ENCODE measurements at regions not wholly inside any gene's neighbourhood (a gene's known extent, or its start where the extent isn't known, plus 50 kb on each side); places are given as distances from the start of the nearest gene placed in this dataset.

DNA sequence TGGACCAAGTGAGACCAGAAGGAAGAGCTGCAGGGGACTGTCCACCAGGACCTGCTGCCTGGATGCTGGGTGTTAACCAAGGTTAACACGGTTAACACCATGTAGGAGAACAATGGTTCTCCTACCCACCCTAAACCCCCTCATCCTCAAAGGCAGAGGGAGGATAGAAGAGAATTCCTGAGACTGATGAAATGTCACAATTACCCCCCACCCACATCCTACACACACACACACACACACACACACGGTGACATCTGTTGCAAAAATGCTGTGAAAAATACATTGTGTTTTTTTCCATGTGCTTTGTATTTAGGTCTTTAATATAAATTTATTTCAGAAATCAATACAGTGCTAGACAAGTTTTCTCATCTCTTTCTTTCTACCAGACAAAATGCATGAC, 113.9 kb upstream of the HES1 start:
- Histone ChIP-seq H3K4me3 (ENCODE audit: low read length) (no peak overlapping the region), H3K4me1 (ENCODE audit: control insufficient read depth, low read length) (peaks cover 7% of the 10 kb centered on the region), H3K27me3 (ENCODE audit: control insufficient read depth, low read length) (no peaks in the 10 kb centered on the region), H3F3A (ENCODE audit: control insufficient read depth, insufficient read depth) (no peaks in the 10 kb centered on the region), H3K4me2 (ENCODE audit: low read length) (no peak overlapping the region), H3K27ac (ENCODE audit: low read depth, low read length) (no peak overlapping the region), H3K36me3 (ENCODE audit: control insufficient read depth, low read length) (no peaks in the 10 kb centered on the region), H4K20me1 (ENCODE audit: control insufficient read depth, insufficient read depth, low read depth, low read length) (no peaks in the 10 kb centered on the region), H3K9me3 (ENCODE audit: control insufficient read depth, insufficient read depth, low read length) (no peaks in the 10 kb centered on the region), H3K9me2 (replicated peaks; ENCODE audit: control insufficient read depth, low read length) (no peaks in the 10 kb centered on the region), H3K79me2 (ENCODE audit: control insufficient read depth, low read length) (no peaks in the 10 kb centered on the region)
- TF ChIP-seq, protein P1, sequence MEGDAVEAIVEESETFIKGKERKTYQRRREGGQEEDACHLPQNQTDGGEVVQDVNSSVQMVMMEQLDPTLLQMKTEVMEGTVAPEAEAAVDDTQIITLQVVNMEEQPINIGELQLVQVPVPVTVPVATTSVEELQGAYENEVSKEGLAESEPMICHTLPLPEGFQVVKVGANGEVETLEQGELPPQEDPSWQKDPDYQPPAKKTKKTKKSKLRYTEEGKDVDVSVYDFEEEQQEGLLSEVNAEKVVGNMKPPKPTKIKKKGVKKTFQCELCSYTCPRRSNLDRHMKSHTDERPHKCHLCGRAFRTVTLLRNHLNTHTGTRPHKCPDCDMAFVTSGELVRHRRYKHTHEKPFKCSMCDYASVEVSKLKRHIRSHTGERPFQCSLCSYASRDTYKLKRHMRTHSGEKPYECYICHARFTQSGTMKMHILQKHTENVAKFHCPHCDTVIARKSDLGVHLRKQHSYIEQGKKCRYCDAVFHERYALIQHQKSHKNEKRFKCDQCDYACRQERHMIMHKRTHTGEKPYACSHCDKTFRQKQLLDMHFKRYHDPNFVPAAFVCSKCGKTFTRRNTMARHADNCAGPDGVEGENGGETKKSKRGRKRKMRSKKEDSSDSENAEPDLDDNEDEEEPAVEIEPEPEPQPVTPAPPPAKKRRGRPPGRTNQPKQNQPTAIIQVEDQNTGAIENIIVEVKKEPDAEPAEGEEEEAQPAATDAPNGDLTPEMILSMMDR (IDR thresholded peaks at IDR 0.05; ENCODE audit: low read depth, low read length, poor library complexity, severe bottlenecking): no peak

- TF ChIP-seq, protein P1 (IDR thresholded peaks at IDR 0.05; ENCODE audit: low read depth, low read length, poor library complexity, severe bottlenecking): no peak
- H3K9me3 ChIP-seq (ENCODE audit: control insufficient read depth, insufficient read depth, low read length): no peaks in the 10 kb centered on the region
- H3K4me3 ChIP-seq (ENCODE audit: low read length): no peak overlapping the region
- H3K4me1 ChIP-seq (ENCODE audit: control insufficient read depth, low read length): peaks cover 7% of the 10 kb centered on the region
- H3K9me2 ChIP-seq (replicated peaks; ENCODE audit: control insufficient read depth, low read length): no peaks in the 10 kb centered on the region
- no peaks in the 10 kb centered on the region for H3K27me3 ChIP-seq (ENCODE audit: control insufficient read depth, low read length)
- H3K4me2 ChIP-seq (ENCODE audit: low read length): no peak overlapping the region
- no peaks in the 10 kb centered on the region for H3F3A ChIP-seq (ENCODE audit: control insufficient read depth, insufficient read depth)
- no peaks in the 10 kb centered on the region for H3K79me2 ChIP-seq (ENCODE audit: control insufficient read depth, low read length)
- no peaks in the 10 kb centered on the region for H4K20me1 ChIP-seq (ENCODE audit: control insufficient read depth, insufficient read depth, low read depth, low read length)
- H3K36me3 ChIP-seq (ENCODE audit: control insufficient read depth, low read length): no peaks in the 10 kb centered on the region
- no peak overlapping the region for H3K27ac ChIP-seq (ENCODE audit: low read depth, low read length)
Observed at GRCh38 chr3:194022816-194023215, 113.1 kb upstream of the HES1 start.

- peaks cover 16% of the 10 kb centered on the region for H3K4me1 ChIP-seq (ENCODE audit: control insufficient read depth, low read length)
- H3K27ac ChIP-seq (ENCODE audit: low read depth, low read length): no peak overlapping the region
- H3K9me2 ChIP-seq (replicated peaks; ENCODE audit: control insufficient read depth, low read length): no peaks in the 10 kb centered on the region
- no peak overlapping the region for H3K4me3 ChIP-seq (ENCODE audit: low read length)
- no peaks in the 10 kb centered on the region for H3K27me3 ChIP-seq (ENCODE audit: control insufficient read depth, low read length)
- H3K9me3 ChIP-seq (ENCODE audit: control insufficient read depth, insufficient read depth, low read length): no peaks in the 10 kb centered on the region
- no peaks in the 10 kb centered on the region for H3K36me3 ChIP-seq (ENCODE audit: control insufficient read depth, low read length)
- no peaks in the 10 kb centered on the region for H3F3A ChIP-seq (ENCODE audit: control insufficient read depth, insufficient read depth)
- TF ChIP-seq, protein P1 (IDR thresholded peaks at IDR 0.05; ENCODE audit: low read depth, low read length, poor library complexity, severe bottlenecking): no peak
- no peak for TF ChIP-seq EZH2phosphoT487 (IDR thresholded peaks at IDR 0.05; ENCODE audit: borderline replicate concordance, low read length)
- no peaks in the 10 kb centered on the region for H3K79me2 ChIP-seq (ENCODE audit: control insufficient read depth, low read length)
- no peaks in the 10 kb centered on the region for H4K20me1 ChIP-seq (ENCODE audit: control insufficient read depth, insufficient read depth, low read depth, low read length)
- no peak overlapping the region for H3K4me2 ChIP-seq (ENCODE audit: low read length)
Observed at GRCh38 chr3:194023501-194024280, 112.3 kb upstream of the HES1 start.
